ENCODE measurements at regions not wholly inside any gene's neighbourhood (a gene's known extent, or its start where the extent isn't known, plus 50 kb on each side); places are given as distances from the start of the nearest gene placed in this dataset.
"Not testable (repeated sequence)": the region's sequence is repeated elsewhere in the genome, so short reads cannot be mapped to it uniquely, and the experiment has no call there.

DNA sequence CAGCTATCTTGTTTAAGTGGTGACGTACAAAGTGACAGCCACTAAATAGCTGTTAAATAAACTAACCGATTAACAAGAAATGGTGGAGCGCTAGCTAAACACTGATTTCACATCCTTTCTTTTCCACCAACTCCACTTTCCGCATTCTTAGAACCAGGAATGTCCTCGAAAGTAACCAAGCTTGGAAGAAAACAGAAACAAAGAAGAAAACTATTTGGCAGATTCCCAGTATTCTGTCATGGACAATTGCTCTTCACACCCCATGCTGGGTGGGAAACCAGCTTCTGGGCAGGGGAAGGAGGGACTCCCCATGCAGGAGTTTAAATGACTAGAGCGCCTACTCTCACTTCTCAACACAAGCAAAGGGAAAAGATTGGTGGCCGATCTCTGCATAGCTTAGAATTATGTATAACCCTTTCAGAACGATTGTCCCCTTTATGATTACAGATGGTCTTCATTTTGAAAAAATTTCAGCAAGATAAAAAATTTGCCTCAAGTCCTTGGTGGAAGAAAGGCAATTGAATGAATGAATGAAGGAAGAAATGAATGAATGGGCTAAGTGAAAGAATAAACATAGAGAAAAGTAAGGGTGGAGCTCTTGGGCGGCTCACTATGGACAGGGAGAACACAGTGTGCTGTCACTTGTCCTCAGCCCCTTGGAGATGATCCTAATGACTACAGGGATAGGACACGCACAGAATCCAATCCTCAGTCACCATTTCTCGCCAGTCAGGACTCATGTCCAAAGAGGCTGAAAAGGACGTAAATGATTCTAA, 148.7 kb upstream of the NEDD9 start:
- DNase-seq: no peak

DNA sequence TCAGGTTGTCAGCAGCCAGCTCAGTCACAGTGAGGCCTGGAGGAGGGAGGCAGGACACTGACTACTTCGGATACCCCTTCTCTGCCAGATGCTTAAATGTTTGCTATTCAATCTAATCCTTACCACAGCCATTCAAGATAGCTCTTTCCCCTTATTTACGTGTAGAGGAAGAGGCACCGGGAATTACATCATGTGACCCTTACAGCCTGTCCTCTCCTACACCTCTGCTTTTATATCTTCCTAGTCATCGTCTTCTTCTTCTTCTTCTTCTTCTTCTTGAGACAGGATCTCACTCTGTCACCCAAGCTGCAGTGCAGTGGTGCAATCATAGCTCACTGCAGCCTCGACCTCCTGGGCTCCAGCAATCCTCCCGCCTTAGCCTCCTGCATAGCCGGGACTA, 148.1 kb upstream of the NEDD9 start:
- no peak for DNase-seq

- no peak for DNase-seq
Observed at GRCh38 chr6:11379805-11380204, 147.3 kb upstream of the NEDD9 start.

DNA sequence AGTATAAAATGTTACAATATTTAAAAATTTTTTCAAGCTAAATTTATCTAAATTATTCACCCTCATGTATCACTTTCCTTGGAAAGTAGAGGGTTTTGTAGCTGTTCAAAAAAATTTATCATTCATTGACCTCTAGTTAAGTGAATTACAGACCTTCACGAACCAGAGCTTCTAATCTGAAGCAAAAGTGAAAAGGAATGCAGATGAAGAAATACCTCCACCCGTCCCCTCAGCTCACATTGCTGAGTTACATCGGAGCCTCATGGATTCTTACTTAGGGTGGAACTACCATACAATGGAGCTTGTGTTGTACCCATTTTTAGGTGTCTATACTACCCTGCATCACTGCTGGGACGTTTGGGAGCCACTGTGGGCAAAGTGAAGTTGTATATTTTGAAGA, 146.2 kb upstream of the NEDD9 start:
- DNase-seq: no peak

- no peak for DNase-seq
Observed at GRCh38 chr6:11374036-11375010, 141.9 kb upstream of the NEDD9 start.

DNA sequence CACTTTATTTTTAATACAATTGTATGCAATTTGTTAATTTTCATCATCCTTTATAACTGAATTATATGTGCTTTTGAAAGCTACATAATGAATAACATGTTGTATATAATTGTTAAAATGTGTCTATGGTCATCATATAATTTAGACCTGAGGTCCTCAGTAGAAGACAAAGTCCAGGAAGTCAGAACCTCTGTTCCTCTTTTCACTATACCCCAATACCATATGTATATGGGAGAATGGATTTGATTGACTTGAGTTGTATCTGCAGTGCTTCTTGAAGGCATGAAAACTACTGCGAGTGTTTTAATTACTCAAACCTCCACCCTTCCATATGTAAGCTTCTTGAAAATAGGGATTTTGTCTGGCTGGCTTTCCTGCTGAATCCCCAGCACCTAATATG, 140.7 kb upstream of the NEDD9 start:
- DNase-seq: no peak

DNA sequence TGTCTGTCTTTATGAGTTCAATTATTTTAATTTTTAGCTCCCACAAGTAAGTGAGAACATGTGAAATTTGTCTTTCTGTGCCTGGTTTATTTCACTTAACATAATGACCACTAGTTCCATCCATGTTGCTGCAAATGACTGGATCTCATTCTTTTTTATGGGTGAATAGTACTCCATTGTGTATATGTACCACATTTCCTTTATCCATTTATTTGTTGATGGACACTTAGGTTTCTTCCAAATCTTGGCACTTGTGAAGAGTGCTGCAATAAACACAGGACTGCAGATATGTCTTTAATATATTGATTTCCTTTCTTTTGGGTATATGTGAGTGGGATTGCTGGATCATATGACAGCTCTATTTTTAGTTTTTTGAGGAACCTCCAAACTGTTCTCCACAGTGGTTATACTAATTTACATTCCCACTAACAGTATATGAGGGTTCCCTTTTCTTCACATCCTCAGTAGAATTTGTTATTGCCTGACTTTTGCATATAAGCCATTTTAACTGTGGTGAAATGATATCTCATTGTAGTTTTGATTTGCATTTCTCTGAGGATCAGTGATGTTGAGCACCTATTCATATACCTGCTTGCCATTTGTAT, 139.8 kb upstream of the NEDD9 start:
- DNase-seq: not testable (repeated sequence)

DNA sequence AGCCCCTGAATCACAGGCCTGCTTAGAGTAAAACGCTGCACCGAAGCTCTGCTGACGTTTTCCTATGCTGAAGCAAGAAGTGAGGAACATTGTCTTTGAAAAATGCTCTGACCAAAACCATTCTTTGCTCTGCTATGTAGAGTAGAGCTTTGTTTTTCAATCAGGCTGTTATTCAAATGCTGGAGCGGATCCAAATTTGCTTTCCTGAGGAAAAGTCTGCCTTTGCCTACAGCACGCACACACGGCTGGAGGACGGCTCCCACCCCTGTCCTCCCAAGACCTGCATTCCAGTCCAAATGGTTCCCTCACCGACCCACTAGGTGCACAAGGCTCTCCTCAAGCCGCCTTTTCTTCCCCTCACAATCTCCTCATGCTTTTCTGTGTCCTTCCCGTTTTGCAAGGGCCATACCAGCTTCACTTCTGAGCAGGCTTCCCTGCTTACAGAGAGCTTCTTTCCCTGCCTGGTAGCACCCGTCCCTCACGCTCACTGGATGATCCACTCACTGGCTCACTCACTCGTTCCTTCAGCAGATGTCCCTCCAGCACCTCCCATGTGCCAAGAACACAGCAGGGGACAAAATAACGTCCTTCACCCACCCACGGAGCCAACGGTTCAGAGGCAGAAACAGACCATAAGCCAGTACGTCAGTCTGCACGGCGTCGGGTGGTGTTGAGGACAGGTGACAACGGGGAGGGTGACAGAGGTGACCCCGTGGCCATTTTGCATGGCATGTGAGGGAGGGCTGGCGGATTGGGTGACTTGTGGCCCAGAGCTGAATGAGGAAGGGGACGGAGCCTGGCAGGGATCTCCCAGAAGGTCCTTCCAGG, 137.9 kb upstream of the NEDD9 start:
- DNase-seq: no peak

- DNase-seq: no peak
Observed at GRCh38 chr6:11368760-11369159, 136.3 kb upstream of the NEDD9 start.

DNA sequence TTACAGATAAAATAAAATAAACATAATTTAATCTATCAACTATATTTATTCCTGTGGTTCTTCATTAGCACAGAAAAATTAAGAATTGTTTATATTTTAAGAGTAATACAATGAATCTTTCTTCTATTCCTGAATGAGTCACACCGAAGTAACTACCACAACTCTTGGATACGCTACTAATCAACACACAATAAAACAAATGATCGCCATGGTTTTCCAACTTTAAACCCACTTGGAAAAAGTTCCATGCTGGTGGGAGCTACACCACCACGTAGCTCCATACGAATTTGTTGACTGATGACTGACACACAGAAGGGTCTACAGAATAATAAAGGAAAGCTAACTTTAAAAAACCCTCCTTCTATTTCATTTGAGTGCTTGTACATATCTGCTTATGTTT, 135.8 kb upstream of the NEDD9 start:
- no peak for DNase-seq

DNA sequence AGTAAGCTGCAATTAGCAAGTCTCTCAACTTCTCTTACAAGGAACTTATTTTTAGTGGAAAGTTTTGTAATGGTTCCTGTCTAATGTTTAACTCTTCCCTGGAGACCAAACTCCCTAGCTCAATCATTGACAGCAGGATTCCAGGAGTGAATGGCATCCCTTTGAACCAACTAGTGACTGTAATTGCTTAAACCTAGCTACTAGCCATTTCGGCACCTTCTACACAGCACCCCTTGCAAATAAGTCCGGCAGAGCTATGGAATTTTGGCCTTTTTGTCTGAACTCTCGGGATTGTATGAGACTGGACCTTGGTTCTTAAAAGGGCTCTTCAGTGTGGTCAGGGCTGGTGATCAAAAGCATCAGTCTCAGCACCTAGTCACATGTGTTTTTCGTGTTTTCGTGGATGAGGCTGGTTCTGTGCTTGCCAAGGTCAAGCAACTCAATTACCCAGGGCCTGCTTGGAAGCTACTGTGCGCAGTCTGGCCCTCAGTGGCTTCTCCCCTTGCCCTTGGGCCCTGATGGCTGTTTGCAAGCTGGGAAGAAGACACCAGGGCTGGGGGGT, 135.3 kb upstream of the NEDD9 start:
- DNase-seq: no peak

- DNase-seq: no peak
Observed at GRCh38 chr6:11366934-11367637, 134.6 kb upstream of the NEDD9 start.

- DNase-seq: no peak
Observed at GRCh38 chr6:11366183-11366933, 133.9 kb upstream of the NEDD9 start.

GRCh38 chr6:11364971-11365397, 132.5 kb upstream of the NEDD9 start:
- no peak for DNase-seq

GRCh38 chr6:11363881-11364576, 131.6 kb upstream of the NEDD9 start:
- DNase-seq: no peak

DNA sequence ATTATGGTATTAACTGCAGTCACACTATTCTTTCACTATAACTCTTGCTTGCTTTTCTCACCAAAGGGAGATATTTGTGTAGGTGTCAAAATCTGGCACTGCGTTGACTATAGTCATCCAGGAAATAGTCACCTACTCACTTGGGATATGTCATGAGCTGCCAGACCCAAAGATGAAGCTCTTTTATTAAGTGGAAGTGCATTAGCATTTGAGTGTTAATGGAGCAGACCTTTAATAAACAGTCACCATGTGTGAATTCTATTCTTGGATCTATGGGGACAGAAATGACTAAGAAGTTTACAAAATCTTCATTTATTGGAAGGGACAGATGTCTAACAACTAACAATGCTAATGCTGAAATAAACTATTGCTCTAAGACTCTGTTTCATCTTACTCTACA, 130.1 kb upstream of the NEDD9 start:
- DNase-seq: no peak

DNA sequence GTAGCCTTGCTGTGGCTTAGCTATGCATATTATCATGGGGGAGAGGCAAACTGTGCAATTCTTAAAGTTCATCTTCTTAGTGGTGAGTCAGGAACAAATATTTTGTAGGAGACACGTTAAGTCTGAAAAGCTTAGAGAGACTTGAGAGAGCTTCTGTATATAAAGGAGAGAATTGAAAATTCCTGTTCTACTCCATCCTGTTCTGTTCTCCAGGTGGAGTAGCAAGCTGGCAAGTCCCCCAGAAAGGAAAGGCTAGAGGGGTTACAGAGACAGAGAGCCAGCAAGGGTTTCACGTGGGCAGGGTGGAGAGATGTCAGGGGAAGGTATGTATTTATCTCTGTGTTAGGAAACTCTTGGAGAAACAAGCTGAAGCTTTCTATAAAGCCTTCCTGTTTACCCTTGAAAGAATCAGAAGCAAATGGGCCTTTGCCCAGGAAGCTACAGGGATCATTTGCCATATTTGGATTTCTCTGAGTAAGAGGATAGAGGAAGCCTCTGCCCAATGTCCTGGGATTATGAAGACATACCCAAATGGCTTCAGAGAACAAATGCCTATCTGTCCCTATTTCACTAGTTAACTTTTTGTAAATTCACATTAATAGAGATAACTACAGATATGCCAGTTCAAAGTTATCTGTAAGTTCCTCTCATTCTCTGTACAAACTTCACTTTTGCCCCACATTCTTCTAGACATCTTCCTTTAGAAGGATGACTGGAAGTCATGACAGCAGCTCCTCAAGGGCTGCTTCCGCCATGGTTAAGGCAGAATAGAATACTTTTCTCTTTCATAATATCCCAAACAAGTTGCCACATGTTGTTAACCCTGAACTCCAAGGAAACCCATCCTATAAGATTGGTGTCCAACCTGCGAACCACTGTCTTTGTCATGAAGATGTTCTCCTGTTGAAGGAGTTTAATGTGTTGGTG, 126.7 kb upstream of the NEDD9 start:
- DNase-seq: no peak

- DNase-seq: no peak
Observed at GRCh38 chr6:11357285-11357684, 124.8 kb upstream of the NEDD9 start.
